NB4 (cell line): ENCODE measurements at regions not wholly inside any gene's neighbourhood (a gene's known extent, or its start where the extent isn't known, plus 50 kb on each side); places are given as distances from the start of the nearest gene placed in this dataset.

Experiments used
- CTCF ChIP-seq: IDR thresholded peaks from one replicate; pipeline ENCODE4 v1.5.1; 2012; ENCODE audit warnings: low read depth, low read length
- POLR2A ChIP-seq: IDR thresholded peaks from 2 replicates; pipeline ENCODE4 v1.6.1; 2011; ENCODE audit warnings: mild to moderate bottlenecking; ENCODE audit not compliant: insufficient read length; ENCODE audit errors: extremely low read depth

- TF ChIP-seq POLR2A (no peak), CTCF (no peak)
Observed at GRCh38 chr2:136502660-136503059, 262.7 kb upstream of the THSD7B start.
